GM23338 (cell line): ENCODE measurements at regions not wholly inside any gene's neighbourhood (a gene's known extent, or its start where the extent isn't known, plus 50 kb on each side); places are given as distances from the start of the nearest gene placed in this dataset.

ENCODE experiments used
- ATAC-seq: fragments of 200-7000 bp; cut with Tn5 transposase; 3 replicates; pipeline ENCODE4 v1.9.1; 2020
- DNase-seq: peaks from one replicate; pipeline ENCODE4 v3.0.0-alpha.2; 2015; ENCODE audit warnings: low spot score
- H2AFZ ChIP-seq: fragments of 200-600 bp; sonication (generic); 2 replicates; pipeline ENCODE4 v1.8.0; 2016; ENCODE audit warnings: antibody characterized with exemption, mild to moderate bottlenecking, moderate library complexity
- H3F3A ChIP-seq: fragments of 200-600 bp; sonication (generic); replicated peaks from 2 replicates; pipeline ENCODE4 v1.8.0; 2017; ENCODE audit warnings: antibody characterized with exemption, mixed run types, low read depth
- H3K27ac ChIP-seq: fragments of 200-600 bp; sonication (generic); 2 replicates; pipeline ENCODE4 v1.6.1; 2016; ENCODE audit warnings: low read depth
- H3K27me3 ChIP-seq: fragments of 200-600 bp; sonication (generic); 2 replicates; pipeline ENCODE4 v1.8.0; 2016; ENCODE audit warnings: mild to moderate bottlenecking, mixed run types, moderate library complexity; ENCODE audit not compliant: insufficient read depth
- H3K36me3 ChIP-seq: fragments of 200-600 bp; sonication (generic); 2 replicates; pipeline ENCODE4 v1.8.0; 2016; ENCODE audit warnings: mild to moderate bottlenecking; ENCODE audit not compliant: insufficient read depth
- H3K4me1 ChIP-seq: fragments of 200-600 bp; sonication (generic); 2 replicates; pipeline ENCODE4 v1.8.0; 2016; ENCODE audit warnings: mild to moderate bottlenecking, moderate library complexity; ENCODE audit not compliant: insufficient read depth
- H3K4me2 ChIP-seq: fragments of 200-600 bp; sonication (generic); 2 replicates; pipeline ENCODE4 v1.7.1; 2017; ENCODE audit warnings: mixed run types
- H3K4me3 ChIP-seq: fragments of 200-600 bp; sonication (generic); 2 replicates; pipeline ENCODE4 v1.6.1; 2016; ENCODE audit warnings: mixed run types
- H3K79me2 ChIP-seq: fragments of 200-600 bp; sonication (generic); replicated peaks from 2 replicates; pipeline ENCODE4 v1.8.0; 2017; ENCODE audit warnings: mild to moderate bottlenecking; ENCODE audit not compliant: insufficient read depth
- H3K9me2 ChIP-seq: fragments of 200-600 bp; sonication (generic); 2 replicates; pipeline ENCODE4 v1.8.0; 2017; ENCODE audit not compliant: insufficient read depth
- H4K20me1 ChIP-seq: fragments of 200-600 bp; sonication (generic); replicated peaks from 2 replicates; pipeline ENCODE4 v1.8.0; 2017; ENCODE audit warnings: mild to moderate bottlenecking; ENCODE audit not compliant: insufficient read depth
- H3K27ac Mint-ChIP-seq: 2 replicates; pipeline ENCODE4 v1.8.0; 2020; ENCODE audit warnings: inconsistent platforms, mild to moderate bottlenecking, moderate library complexity, mixed read lengths
- H3K27me3 Mint-ChIP-seq: 3 replicates; pipeline ENCODE4 v1.8.0; 2022; ENCODE audit warnings: low read depth, mild to moderate bottlenecking, moderate library complexity, mixed read lengths, inconsistent platforms; ENCODE audit not compliant: insufficient read depth, poor library complexity
- H3K36me3 Mint-ChIP-seq: 3 replicates; pipeline ENCODE4 v1.8.0; 2021; ENCODE audit warnings: low read depth, mild to moderate bottlenecking, inconsistent platforms, moderate library complexity, mixed read lengths
- H3K4me1 Mint-ChIP-seq: 3 replicates; pipeline ENCODE4 v1.8.0; 2020; ENCODE audit warnings: mild to moderate bottlenecking, inconsistent platforms, mixed read lengths
- H3K4me3 Mint-ChIP-seq: 3 replicates; pipeline ENCODE4 v1.8.0; 2021; ENCODE audit warnings: moderate library complexity, mild to moderate bottlenecking, inconsistent platforms, mixed read lengths
- H3K9me3 Mint-ChIP-seq: 3 replicates; pipeline ENCODE4 v1.8.0; 2020; ENCODE audit warnings: moderate library complexity, mild to moderate bottlenecking, inconsistent platforms, mixed read lengths
- CREB1 ChIP-seq: fragments of 250-450 bp; sonication (Bioruptor Pico); IDR thresholded peaks from 2 replicates; pipeline ENCODE4 v1.5.0; 2020; ENCODE audit warnings: low read depth, mild to moderate bottlenecking, moderate library complexity
- EZH2 ChIP-seq: fragments of 200-600 bp; sonication (generic); IDR thresholded peaks from one replicate; pipeline ENCODE4 v1.8.0; 2017; ENCODE audit warnings: antibody characterized with exemption, mild to moderate bottlenecking, low read depth; ENCODE audit not compliant: unreplicated experiment
- EZH2phosphoT487 ChIP-seq: fragments of 200-600 bp; sonication (generic); IDR thresholded peaks from one replicate; pipeline ENCODE4 v1.8.1; 2018; ENCODE audit warnings: antibody characterized with exemption; ENCODE audit not compliant: unreplicated experiment
- JUNB ChIP-seq: IDR thresholded peaks from one replicate; pipeline ENCODE4 v1.6.1; 2016; ENCODE audit warnings: antibody characterized with exemption; ENCODE audit not compliant: unreplicated experiment
- NANOG ChIP-seq: IDR thresholded peaks from 2 replicates; pipeline ENCODE4 v1.6.1; 2016; ENCODE audit warnings: antibody characterized with exemption, borderline replicate concordance
- STAT1 ChIP-seq: IDR thresholded peaks from one replicate; pipeline ENCODE4 v1.6.1; 2016; ENCODE audit warnings: antibody characterized with exemption; ENCODE audit not compliant: unreplicated experiment
- ZNF331 ChIP-seq: fragments of 250-450 bp; sonication (Bioruptor Pico); IDR thresholded peaks from 2 replicates; pipeline ENCODE4 v1.5.0; 2020; ENCODE audit warnings: low read depth, mild to moderate bottlenecking, moderate library complexity
- TF ChIP-seq, protein P1 (sequence below): fragments of 250-450 bp; sonication (Bioruptor Pico); IDR thresholded peaks from 2 replicates; pipeline ENCODE4 v1.5.0; 2020; ENCODE audit warnings: mild to moderate bottlenecking, moderate library complexity
- TF ChIP-seq, protein P2 (sequence below), 2 experiments: fragments of 200-600 bp in 1 of 2; sonication (generic) in 1 of 2; conservative IDR thresholded peaks; 2 replicates each; pipeline versions ENCODE4 v1.5.1 to v1.6.1; 2016 to 2017; ENCODE audit warnings: antibody characterized with exemption in 2 of 2, low read depth in 2 of 2, mild to moderate bottlenecking in 2 of 2, moderate library complexity in 1 of 2

DNA sequence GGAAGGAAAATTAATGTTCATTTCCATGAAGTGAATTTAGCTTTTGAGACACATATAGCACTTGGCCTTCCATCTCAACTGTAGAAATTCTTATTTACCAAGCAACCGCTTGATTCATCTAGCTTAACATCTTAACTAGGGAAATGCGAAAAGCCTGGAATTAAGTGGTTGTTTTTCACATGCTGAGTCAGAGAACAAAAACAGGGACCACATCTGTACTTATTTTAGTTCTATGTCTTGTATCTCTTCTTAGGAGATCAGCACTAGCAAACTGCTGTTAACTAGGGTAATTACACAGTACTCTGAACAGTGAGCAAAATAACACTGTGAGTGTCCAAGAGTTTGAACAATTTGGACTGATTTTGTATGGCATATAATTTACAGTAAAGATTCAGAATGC is 590.9 kb upstream of the NRSN1 start:
- no peaks in the 10 kb centered on the region for H3K36me3 ChIP-seq
- no peak for TF ChIP-seq NANOG
- TF ChIP-seq CREB1 (CRISPR knock-in tag) = no peak
- no peak for TF ChIP-seq JUNB
- TF ChIP-seq, protein P1, sequence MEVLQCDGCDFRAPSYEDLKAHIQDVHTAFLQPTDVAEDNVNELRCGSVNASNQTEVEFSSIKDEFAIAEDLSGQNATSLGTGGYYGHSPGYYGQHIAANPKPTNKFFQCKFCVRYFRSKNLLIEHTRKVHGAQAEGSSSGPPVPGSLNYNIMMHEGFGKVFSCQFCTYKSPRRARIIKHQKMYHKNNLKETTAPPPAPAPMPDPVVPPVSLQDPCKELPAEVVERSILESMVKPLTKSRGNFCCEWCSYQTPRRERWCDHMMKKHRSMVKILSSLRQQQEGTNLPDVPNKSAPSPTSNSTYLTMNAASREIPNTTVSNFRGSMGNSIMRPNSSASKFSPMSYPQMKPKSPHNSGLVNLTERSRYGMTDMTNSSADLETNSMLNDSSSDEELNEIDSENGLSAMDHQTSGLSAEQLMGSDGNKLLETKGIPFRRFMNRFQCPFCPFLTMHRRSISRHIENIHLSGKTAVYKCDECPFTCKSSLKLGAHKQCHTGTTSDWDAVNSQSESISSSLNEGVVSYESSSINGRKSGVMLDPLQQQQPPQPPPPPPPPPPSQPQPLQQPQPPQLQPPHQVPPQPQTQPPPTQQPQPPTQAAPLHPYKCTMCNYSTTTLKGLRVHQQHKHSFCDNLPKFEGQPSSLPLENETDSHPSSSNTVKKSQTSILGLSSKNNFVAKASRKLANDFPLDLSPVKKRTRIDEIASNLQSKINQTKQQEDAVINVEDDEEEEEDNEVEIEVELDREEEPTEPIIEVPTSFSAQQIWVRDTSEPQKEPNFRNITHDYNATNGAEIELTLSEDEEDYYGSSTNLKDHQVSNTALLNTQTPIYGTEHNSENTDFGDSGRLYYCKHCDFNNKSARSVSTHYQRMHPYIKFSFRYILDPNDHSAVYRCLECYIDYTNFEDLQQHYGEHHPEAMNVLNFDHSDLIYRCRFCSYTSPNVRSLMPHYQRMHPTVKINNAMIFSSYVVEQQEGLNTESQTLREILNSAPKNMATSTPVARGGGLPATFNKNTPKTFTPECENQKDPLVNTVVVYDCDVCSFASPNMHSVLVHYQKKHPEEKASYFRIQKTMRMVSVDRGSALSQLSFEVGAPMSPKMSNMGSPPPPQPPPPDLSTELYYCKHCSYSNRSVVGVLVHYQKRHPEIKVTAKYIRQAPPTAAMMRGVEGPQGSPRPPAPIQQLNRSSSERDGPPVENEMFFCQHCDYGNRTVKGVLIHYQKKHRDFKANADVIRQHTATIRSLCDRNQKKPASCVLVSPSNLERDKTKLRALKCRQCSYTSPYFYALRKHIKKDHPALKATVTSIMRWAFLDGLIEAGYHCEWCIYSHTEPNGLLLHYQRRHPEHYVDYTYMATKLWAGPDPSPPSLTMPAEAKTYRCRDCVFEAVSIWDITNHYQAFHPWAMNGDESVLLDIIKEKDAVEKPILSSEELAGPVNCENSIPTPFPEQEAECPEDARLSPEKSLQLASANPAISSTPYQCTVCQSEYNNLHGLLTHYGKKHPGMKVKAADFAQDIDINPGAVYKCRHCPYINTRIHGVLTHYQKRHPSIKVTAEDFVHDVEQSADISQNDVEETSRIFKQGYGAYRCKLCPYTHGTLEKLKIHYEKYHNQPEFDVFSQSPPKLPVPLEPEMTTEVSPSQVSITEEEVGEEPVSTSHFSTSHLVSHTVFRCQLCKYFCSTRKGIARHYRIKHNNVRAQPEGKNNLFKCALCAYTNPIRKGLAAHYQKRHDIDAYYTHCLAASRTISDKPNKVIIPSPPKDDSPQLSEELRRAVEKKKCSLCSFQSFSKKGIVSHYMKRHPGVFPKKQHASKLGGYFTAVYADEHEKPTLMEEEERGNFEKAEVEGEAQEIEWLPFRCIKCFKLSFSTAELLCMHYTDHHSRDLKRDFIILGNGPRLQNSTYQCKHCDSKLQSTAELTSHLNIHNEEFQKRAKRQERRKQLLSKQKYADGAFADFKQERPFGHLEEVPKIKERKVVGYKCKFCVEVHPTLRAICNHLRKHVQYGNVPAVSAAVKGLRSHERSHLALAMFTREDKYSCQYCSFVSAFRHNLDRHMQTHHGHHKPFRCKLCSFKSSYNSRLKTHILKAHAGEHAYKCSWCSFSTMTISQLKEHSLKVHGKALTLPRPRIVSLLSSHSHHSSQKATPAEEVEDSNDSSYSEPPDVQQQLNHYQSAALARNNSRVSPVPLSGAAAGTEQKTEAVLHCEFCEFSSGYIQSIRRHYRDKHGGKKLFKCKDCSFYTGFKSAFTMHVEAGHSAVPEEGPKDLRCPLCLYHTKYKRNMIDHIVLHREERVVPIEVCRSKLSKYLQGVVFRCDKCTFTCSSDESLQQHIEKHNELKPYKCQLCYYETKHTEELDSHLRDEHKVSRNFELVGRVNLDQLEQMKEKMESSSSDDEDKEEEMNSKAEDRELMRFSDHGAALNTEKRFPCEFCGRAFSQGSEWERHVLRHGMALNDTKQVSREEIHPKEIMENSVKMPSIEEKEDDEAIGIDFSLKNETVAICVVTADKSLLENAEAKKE (CRISPR knock-in tag) = no peak
- no peak for TF ChIP-seq EZH2
- TF ChIP-seq, protein P2, sequence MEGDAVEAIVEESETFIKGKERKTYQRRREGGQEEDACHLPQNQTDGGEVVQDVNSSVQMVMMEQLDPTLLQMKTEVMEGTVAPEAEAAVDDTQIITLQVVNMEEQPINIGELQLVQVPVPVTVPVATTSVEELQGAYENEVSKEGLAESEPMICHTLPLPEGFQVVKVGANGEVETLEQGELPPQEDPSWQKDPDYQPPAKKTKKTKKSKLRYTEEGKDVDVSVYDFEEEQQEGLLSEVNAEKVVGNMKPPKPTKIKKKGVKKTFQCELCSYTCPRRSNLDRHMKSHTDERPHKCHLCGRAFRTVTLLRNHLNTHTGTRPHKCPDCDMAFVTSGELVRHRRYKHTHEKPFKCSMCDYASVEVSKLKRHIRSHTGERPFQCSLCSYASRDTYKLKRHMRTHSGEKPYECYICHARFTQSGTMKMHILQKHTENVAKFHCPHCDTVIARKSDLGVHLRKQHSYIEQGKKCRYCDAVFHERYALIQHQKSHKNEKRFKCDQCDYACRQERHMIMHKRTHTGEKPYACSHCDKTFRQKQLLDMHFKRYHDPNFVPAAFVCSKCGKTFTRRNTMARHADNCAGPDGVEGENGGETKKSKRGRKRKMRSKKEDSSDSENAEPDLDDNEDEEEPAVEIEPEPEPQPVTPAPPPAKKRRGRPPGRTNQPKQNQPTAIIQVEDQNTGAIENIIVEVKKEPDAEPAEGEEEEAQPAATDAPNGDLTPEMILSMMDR (conservative IDR thresholded peaks at IDR 0.05; ENCODE audit: low read depth in 2 of 2) = no peak
- no peak for TF ChIP-seq STAT1
- TF ChIP-seq EZH2phosphoT487 = no peak
- no peak for TF ChIP-seq ZNF331 (CRISPR knock-in tag)
- H3K36me3 Mint-ChIP-seq = no peaks in the 10 kb centered on the region
- no peaks in the 10 kb centered on the region for H3K27me3 Mint-ChIP-seq
- H3K4me1 ChIP-seq = no peaks in the 10 kb centered on the region
- no peaks in the 10 kb centered on the region for H3K79me2 ChIP-seq
- no peaks in the 10 kb centered on the region for H3K9me3 Mint-ChIP-seq
- H4K20me1 ChIP-seq = no peaks in the 10 kb centered on the region
- H3K4me2 ChIP-seq = no peak overlapping the region
- H3K9me2 ChIP-seq = peaks cover 12% of the 10 kb centered on the region
- no peak overlapping the region for H3K27ac Mint-ChIP-seq
- no peaks in the 10 kb centered on the region for H3K27me3 ChIP-seq
- H3K27ac ChIP-seq = no peak overlapping the region
- H3K4me1 Mint-ChIP-seq = peaks cover 9% of the 10 kb centered on the region; the same call in 2 of the 3 replicates
- H3K4me3 ChIP-seq = no peak overlapping the region
- H3F3A ChIP-seq = no peaks in the 10 kb centered on the region
- ATAC-seq (no peak), DNase-seq (no peak)
- no peak overlapping the region for H2AFZ ChIP-seq
- no peak overlapping the region for H3K4me3 Mint-ChIP-seq
